Smooth muscle cell (in vitro differentiated cells): ENCODE measurements at regions not wholly inside any gene's neighbourhood (a gene's known extent, or its start where the extent isn't known, plus 50 kb on each side); places are given as distances from the start of the nearest gene placed in this dataset.

Experiments
- DNase-seq: peaks from one replicate; lab custom pipeline; 2025; ENCODE audit not compliant: unreplicated experiment; lab: John Stamatoyannopoulos, UW
- H2AFZ ChIP-seq: fragments of 200-600 bp; sonication (generic); 2 replicates; pipeline ENCODE4 v1.6.0; 2016; ENCODE audit warnings: antibody characterized with exemption, low read depth, mild to moderate bottlenecking
- H3F3A ChIP-seq: fragments of 200-600 bp; sonication (generic); 2 replicates; pipeline ENCODE4 v1.6.0; 2017; ENCODE audit warnings: antibody characterized with exemption, low read depth
- H3K27ac ChIP-seq: fragments of 200-600 bp; sonication (generic); 2 replicates; pipeline ENCODE4 v1.5.1; 2016; ENCODE audit warnings: low read depth, mild to moderate bottlenecking
- H3K27me3 ChIP-seq: fragments of 200-600 bp; sonication (generic); 2 replicates; pipeline ENCODE4 v1.6.1; 2016; ENCODE audit warnings: low read depth, mild to moderate bottlenecking
- H3K36me3 ChIP-seq: fragments of 200-600 bp; sonication (generic); 2 replicates; pipeline ENCODE4 v1.5.1; 2016; ENCODE audit warnings: low read depth
- H3K4me1 ChIP-seq: fragments of 200-600 bp; sonication (generic); 2 replicates; pipeline ENCODE4 v1.5.1; 2016; ENCODE audit warnings: low read depth
- H3K4me2 ChIP-seq: fragments of 200-600 bp; sonication (generic); 2 replicates; pipeline ENCODE4 v1.6.0; 2016; ENCODE audit warnings: mild to moderate bottlenecking
- H3K4me3 ChIP-seq: fragments of 200-600 bp; sonication (generic); 2 replicates; pipeline ENCODE4 v1.5.1; 2016; ENCODE audit warnings: mild to moderate bottlenecking
- H3K79me2 ChIP-seq: fragments of 200-600 bp; sonication (generic); 2 replicates; pipeline ENCODE4 v1.6.0; 2016; ENCODE audit warnings: low read depth, mild to moderate bottlenecking
- H3K9ac ChIP-seq: fragments of 200-600 bp; sonication (generic); 2 replicates; pipeline ENCODE4 v1.6.0; 2016; ENCODE audit warnings: low read depth
- H3K9me3 ChIP-seq: fragments of 200-600 bp; sonication (generic); replicated peaks from 2 replicates; pipeline ENCODE4 v1.5.1; 2016; ENCODE audit warnings: low read depth
- H4K20me1 ChIP-seq: fragments of 200-600 bp; sonication (generic); 2 replicates; pipeline ENCODE4 v1.6.0; 2016; ENCODE audit warnings: low read depth
- WGBS: methylation state at CpG from one replicate; pipeline ENCODE4 v1.1.7; 2016; ENCODE audit warnings: low lambda C conversion rate; 5-methylcytosine and 5-hydroxymethylcytosine counted together
- TF ChIP-seq, protein P1 (sequence below): fragments of 200-600 bp; sonication (generic); IDR thresholded peaks from 2 replicates; pipeline ENCODE4 v1.5.1; 2017; ENCODE audit warnings: borderline replicate concordance, mild to moderate bottlenecking, antibody characterized with exemption; ENCODE audit not compliant: insufficient read depth, poor library complexity, severe bottlenecking

DNA sequence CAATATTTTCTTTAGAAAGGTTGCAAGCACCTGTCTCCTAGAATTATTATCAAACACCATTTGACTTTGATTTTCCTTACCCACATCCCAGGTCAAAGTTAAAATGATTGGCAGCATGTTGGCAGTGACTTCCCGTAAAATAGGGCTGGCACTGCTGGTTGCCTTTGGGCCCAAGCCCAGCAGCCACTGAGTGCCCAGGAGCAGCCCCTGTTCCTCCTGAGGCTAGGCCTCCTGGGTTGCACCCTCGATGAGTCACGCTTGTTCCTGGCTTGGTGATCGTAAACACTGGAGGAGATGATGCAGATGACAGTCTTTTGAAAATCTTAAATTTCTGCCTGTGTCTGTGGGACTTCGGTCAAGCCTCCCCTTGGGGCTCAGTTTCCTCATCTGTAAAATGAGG lies 290.0 kb downstream of the TLE3 start:
- DNase-seq = no peak
- TF ChIP-seq, protein P1, sequence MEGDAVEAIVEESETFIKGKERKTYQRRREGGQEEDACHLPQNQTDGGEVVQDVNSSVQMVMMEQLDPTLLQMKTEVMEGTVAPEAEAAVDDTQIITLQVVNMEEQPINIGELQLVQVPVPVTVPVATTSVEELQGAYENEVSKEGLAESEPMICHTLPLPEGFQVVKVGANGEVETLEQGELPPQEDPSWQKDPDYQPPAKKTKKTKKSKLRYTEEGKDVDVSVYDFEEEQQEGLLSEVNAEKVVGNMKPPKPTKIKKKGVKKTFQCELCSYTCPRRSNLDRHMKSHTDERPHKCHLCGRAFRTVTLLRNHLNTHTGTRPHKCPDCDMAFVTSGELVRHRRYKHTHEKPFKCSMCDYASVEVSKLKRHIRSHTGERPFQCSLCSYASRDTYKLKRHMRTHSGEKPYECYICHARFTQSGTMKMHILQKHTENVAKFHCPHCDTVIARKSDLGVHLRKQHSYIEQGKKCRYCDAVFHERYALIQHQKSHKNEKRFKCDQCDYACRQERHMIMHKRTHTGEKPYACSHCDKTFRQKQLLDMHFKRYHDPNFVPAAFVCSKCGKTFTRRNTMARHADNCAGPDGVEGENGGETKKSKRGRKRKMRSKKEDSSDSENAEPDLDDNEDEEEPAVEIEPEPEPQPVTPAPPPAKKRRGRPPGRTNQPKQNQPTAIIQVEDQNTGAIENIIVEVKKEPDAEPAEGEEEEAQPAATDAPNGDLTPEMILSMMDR = no peak

DNA sequence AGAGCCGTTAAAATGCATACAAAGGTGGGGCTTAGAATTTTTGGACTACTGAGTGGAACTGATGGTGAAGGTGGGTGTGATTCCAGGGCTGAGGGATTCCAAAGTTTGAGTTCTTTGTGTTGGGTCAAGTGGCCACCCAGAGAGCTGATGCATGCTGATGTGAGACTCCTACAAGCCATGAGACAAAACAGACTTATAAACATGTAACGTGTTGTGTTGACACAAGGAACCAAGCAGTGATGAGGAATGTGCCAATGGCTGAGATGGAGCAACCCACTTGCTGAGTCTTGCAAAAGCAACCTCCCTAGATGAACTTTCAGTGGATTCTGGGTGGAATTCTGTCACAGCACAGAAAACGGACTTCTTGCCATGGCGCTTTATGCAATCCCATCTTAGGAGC lies 289.0 kb downstream of the TLE3 start:
- Histone ChIP-seq H2AFZ (no peak overlapping the region), H3K27ac (no peak overlapping the region), H3K36me3 (no peaks in the 10 kb centered on the region), H4K20me1 (no peaks in the 10 kb centered on the region), H3F3A (no peaks in the 10 kb centered on the region), H3K9me3 (no peaks in the 10 kb centered on the region), H3K9ac (no peak overlapping the region), H3K27me3 (no peaks in the 10 kb centered on the region), H3K79me2 (no peaks in the 10 kb centered on the region), H3K4me2 (no peak overlapping the region), H3K4me3 (no peak overlapping the region), H3K4me1 (no peaks in the 10 kb centered on the region)
- WGBS = 71% methylated on average over 4 of the region's 4 CpGs
- no peak for DNase-seq
- TF ChIP-seq, protein P1 = no peak

More for the DNA sequence above, 290.0 kb downstream of the TLE3 start:
- Histone ChIP-seq H3K36me3 (no peaks in the 10 kb centered on the region), H3K27me3 (no peaks in the 10 kb centered on the region), H3K4me3 (no peak overlapping the region), H3K4me2 (no peak overlapping the region), H3F3A (no peaks in the 10 kb centered on the region), H4K20me1 (no peaks in the 10 kb centered on the region), H2AFZ (no peak overlapping the region), H3K9me3 (no peaks in the 10 kb centered on the region), H3K79me2 (no peaks in the 10 kb centered on the region), H3K9ac (no peak overlapping the region), H3K27ac (no peak overlapping the region), H3K4me1 (no peaks in the 10 kb centered on the region)
- WGBS = 44% methylated on average over 5 of the region's 5 CpGs

DNA sequence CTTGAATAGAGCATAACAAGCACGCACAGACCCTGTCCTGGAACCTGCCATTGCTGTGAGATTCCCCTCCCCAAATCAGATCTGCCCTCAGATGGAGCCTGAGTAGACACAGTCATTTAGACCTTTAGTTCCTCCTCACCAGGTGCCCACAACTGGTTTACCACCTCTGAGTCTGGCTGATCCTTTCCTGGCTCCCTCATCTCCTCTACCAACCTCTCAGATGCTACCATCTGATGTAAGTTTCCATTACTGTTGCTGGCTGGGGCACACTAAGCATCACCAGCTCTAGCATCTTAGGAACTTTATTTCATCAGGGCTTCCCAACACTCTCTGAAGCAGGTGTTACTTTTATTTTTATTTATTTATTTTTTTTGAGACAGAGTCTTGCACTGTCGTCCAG lies 288.3 kb downstream of the TLE3 start:
- WGBS = 84% methylated on average over 2 of the region's 2 CpGs
- Histone ChIP-seq H3K79me2 (no peaks in the 10 kb centered on the region), H3K9me3 (no peaks in the 10 kb centered on the region), H2AFZ (no peak overlapping the region), H3K36me3 (no peaks in the 10 kb centered on the region), H3K27ac (no peak overlapping the region), H4K20me1 (no peaks in the 10 kb centered on the region), H3K4me1 (no peaks in the 10 kb centered on the region), H3K27me3 (no peaks in the 10 kb centered on the region), H3F3A (no peaks in the 10 kb centered on the region), H3K4me3 (no peak overlapping the region), H3K4me2 (no peak overlapping the region), H3K9ac (no peak overlapping the region)
- no peak for DNase-seq
- TF ChIP-seq, protein P1 = no peak
